ENCODE measurements at regions not wholly inside any gene's neighbourhood (a gene's known extent, or its start where the extent isn't known, plus 50 kb on each side); places are given as distances from the start of the nearest gene placed in this dataset.

DNA sequence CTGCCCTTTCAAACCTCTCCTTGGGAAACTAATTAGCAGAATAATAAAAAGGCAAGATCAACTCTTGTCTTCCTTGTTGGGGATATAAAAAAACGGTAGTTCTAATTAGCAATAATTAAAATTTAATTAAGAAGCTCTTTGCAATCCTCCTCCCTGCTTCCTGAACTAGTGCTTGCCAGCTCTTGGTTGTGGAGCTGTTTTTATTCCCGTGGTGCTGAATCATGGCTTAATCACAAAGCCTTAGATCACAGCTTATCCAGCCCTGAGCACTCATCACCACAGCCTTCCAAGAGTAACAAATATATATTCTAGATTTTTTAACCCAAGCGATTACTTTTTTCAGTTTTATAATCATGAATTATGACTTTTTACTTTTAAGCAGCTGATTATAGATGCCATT is 63.2 kb upstream of the INSM2 start:
- TF ChIP-seq, protein P1, sequence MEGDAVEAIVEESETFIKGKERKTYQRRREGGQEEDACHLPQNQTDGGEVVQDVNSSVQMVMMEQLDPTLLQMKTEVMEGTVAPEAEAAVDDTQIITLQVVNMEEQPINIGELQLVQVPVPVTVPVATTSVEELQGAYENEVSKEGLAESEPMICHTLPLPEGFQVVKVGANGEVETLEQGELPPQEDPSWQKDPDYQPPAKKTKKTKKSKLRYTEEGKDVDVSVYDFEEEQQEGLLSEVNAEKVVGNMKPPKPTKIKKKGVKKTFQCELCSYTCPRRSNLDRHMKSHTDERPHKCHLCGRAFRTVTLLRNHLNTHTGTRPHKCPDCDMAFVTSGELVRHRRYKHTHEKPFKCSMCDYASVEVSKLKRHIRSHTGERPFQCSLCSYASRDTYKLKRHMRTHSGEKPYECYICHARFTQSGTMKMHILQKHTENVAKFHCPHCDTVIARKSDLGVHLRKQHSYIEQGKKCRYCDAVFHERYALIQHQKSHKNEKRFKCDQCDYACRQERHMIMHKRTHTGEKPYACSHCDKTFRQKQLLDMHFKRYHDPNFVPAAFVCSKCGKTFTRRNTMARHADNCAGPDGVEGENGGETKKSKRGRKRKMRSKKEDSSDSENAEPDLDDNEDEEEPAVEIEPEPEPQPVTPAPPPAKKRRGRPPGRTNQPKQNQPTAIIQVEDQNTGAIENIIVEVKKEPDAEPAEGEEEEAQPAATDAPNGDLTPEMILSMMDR (conservative IDR thresholded peaks at IDR 0.05; ENCODE audit: low read depth, low read length), result no peak
- no peak for TF ChIP-seq EZH2 (IDR thresholded peaks at IDR 0.05; ENCODE audit: low read length, unreplicated experiment)
- no peak for TF ChIP-seq EZH2phosphoT487 (IDR thresholded peaks at IDR 0.05; ENCODE audit: borderline replicate concordance, low read length)
- CTCF ChIA-PET, result no interaction called here

DNA sequence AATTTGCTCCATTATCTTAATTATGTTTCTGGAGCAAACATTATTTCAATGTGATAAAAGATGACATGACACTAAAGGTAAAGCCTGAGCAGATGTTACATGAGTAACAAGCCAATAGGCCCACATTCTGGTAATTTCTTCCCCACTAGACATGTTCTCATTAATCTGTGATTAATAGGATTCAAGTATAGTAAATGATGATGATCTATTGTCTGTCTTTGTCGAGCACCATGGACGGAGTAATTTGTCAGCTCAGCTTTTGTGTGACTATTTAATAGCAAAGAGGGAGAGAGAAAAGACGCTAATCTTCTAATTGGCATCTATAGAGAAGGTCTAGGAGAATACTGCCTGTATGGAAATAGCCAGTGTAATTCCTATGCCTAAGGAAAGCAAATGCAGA is 62.2 kb upstream of the INSM2 start:
- Histone ChIP-seq H3K9ac (ENCODE audit: low read length) (no peak overlapping the region), H3F3A (ENCODE audit: low read length, unreplicated experiment) (no peaks in the 10 kb centered on the region), H3K79me2 (ENCODE audit: low read length) (no peaks in the 10 kb centered on the region), H3K4me3 (ENCODE audit: low read length) (no peak overlapping the region), H4K20me1 (ENCODE audit: low read length) (no peaks in the 10 kb centered on the region), H3K36me3 (ENCODE audit: low read depth, low read length) (no peaks in the 10 kb centered on the region), H3K9me2 (replicated peaks; ENCODE audit: low read length) (no peaks in the 10 kb centered on the region), H3K4me1 (ENCODE audit: insufficient read depth, low read length) (no peaks in the 10 kb centered on the region), H3K27ac (ENCODE audit: low read length) (no peak overlapping the region), H3K27me3 (ENCODE audit: low read length) (peaks cover 34% of the 10 kb centered on the region), H3K4me2 (ENCODE audit: low read length) (no peak overlapping the region), H3K9me3 (ENCODE audit: low read length) (no peaks in the 10 kb centered on the region), H2AFZ (ENCODE audit: low read length) (no peak overlapping the region)
- no peak for TF ChIP-seq EZH2 (IDR thresholded peaks at IDR 0.05; ENCODE audit: low read length, unreplicated experiment)
- TF ChIP-seq EZH2phosphoT487 (IDR thresholded peaks at IDR 0.05; ENCODE audit: borderline replicate concordance, low read length), result no peak
- DNase-seq, result no peak
- ATAC-seq, result no peak
- ChIA-PET POLR2A (ENCODE audit: unreplicated experiment) (no interaction called here), CTCF (no interaction called here)
- no TSS peak for BruUV-seq (replicated peaks)
- intact Hi-C loops (cut with micrococcal nuclease), result no loop called here

More for the DNA sequence above, 63.2 kb upstream of the INSM2 start:
- H2AFZ ChIP-seq (ENCODE audit: low read length), result no peak overlapping the region
- no peak overlapping the region for H3K27ac ChIP-seq (ENCODE audit: low read length)
- H4K20me1 ChIP-seq (ENCODE audit: low read length), result no peaks in the 10 kb centered on the region
- H3K4me2 ChIP-seq (ENCODE audit: low read length), result no peak overlapping the region
- H3K9ac ChIP-seq (ENCODE audit: low read length), result no peak overlapping the region
- peak; percentile 49 for DNase-seq
- no peaks in the 10 kb centered on the region for H3K4me1 ChIP-seq (ENCODE audit: insufficient read depth, low read length)
- no TSS peak for BruUV-seq (replicated peaks)
- intact Hi-C loops (cut with micrococcal nuclease), result no loop called here
- no peaks in the 10 kb centered on the region for H3K36me3 ChIP-seq (ENCODE audit: low read depth, low read length)
- no peak for ATAC-seq
- H3K27me3 ChIP-seq (ENCODE audit: low read length), result peaks cover 29% of the 10 kb centered on the region
- no peaks in the 10 kb centered on the region for H3K9me2 ChIP-seq (replicated peaks; ENCODE audit: low read length)
- H3K9me3 ChIP-seq (ENCODE audit: low read length), result no peaks in the 10 kb centered on the region
- H3K79me2 ChIP-seq (ENCODE audit: low read length), result no peaks in the 10 kb centered on the region
- H3F3A ChIP-seq (ENCODE audit: low read length, unreplicated experiment), result no peaks in the 10 kb centered on the region
- no peak overlapping the region for H3K4me3 ChIP-seq (ENCODE audit: low read length)
- POLR2A ChIA-PET (ENCODE audit: unreplicated experiment), result interaction anchor here (0.6 kb wide), 1 partner anchor 307 kb away, joined by 5 read pairs; no protein-coding TSS in a partner anchor

DNA sequence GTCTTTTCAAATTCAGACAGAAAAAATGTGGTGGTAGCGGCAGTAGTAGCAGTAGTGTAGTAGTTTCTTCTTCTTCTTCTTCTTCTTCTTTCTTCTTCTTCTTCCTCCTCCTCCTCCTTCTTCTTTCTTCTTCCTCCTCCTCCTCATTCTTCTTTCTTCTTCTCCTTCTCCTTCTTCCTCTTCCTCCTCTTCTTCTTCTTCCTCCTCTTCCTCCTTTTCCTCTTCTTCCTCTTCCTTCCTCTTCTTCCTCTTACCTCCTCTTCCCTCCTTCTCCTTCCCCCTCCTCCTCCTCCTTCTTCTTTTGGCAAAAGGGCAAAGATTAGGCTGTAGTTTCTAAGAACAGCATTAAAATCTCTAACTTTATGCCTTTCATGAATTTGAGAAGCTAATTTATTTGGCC is 59.6 kb upstream of the INSM2 start:
- H2AFZ ChIP-seq (ENCODE audit: low read length), result no peak overlapping the region
- H3K9me3 ChIP-seq (ENCODE audit: low read length), result no peaks in the 10 kb centered on the region
- H3K27me3 ChIP-seq (ENCODE audit: low read length), result peaks cover 41% of the 10 kb centered on the region
- TF ChIP-seq EZH2 (IDR thresholded peaks at IDR 0.05; ENCODE audit: low read length, unreplicated experiment) (no peak), EZH2phosphoT487 (IDR thresholded peaks at IDR 0.05; ENCODE audit: borderline replicate concordance, low read length) (no peak)
- TF ChIP-seq, protein P1 (conservative IDR thresholded peaks at IDR 0.05; ENCODE audit: low read depth, low read length), result no peak
- H3K79me2 ChIP-seq (ENCODE audit: low read length), result no peaks in the 10 kb centered on the region
- no peak overlapping the region for H3K9ac ChIP-seq (ENCODE audit: low read length)
- H3K4me1 ChIP-seq (ENCODE audit: insufficient read depth, low read length), result no peaks in the 10 kb centered on the region
- no peak overlapping the region for H3K4me3 ChIP-seq (ENCODE audit: low read length)
- no peak overlapping the region for H3K27ac ChIP-seq (ENCODE audit: low read length)
- H3K36me3 ChIP-seq (ENCODE audit: low read depth, low read length), result no peaks in the 10 kb centered on the region
- ChIA-PET POLR2A (ENCODE audit: unreplicated experiment) (interaction anchor here (0.7 kb wide), 1 partner anchor 51 kb away, joined by 3 read pairs; no protein-coding TSS in a partner anchor), CTCF (no interaction called here)
- no peaks in the 10 kb centered on the region for H4K20me1 ChIP-seq (ENCODE audit: low read length)
- ATAC-seq, result no peak
- DNase-seq, result no peak
- no TSS peak for BruUV-seq (replicated peaks)
- no peaks in the 10 kb centered on the region for H3F3A ChIP-seq (ENCODE audit: low read length, unreplicated experiment)
- intact Hi-C loops (cut with micrococcal nuclease), result no loop called here
- H3K9me2 ChIP-seq (replicated peaks; ENCODE audit: low read length), result no peaks in the 10 kb centered on the region
- no peak overlapping the region for H3K4me2 ChIP-seq (ENCODE audit: low read length)
